ENCODE measurements at regions not wholly inside any gene's neighbourhood (a gene's known extent, or its start where the extent isn't known, plus 50 kb on each side); places are given as distances from the start of the nearest gene placed in this dataset.
A peak's percentile ranks its signal among the peaks of the same experiment; 100 is the strongest.

- Histone ChIP-seq H3K36me3 (ENCODE audit: control insufficient read depth, insufficient read depth, low read length) (no peaks in the 10 kb centered on the region), H3K4me1 (ENCODE audit: control insufficient read depth, insufficient read depth, low read length) (peaks cover 7% of the 10 kb centered on the region), H3K27me3 (ENCODE audit: control insufficient read depth, insufficient read depth, low read length) (no peaks in the 10 kb centered on the region), H3K9me3 (ENCODE audit: control insufficient read depth, low read depth, low read length) (no peaks in the 10 kb centered on the region), H3K27ac (ENCODE audit: low read length) (no peak overlapping the region), H3K4me3 (ENCODE audit: low read length) (no peak overlapping the region)
- no peak for DNase-seq
- no CpG with 5 or more reads among the region's 2 CpGs for WGBS (ENCODE audit: insufficient coverage, low lambda C conversion rate)
Measured at GRCh38 chrX:38988301-38988700, 187.0 kb downstream of the MID1IP1 start.

- Histone ChIP-seq H3K36me3 (ENCODE audit: control insufficient read depth, insufficient read depth, low read length) (no peaks in the 10 kb centered on the region), H3K4me1 (ENCODE audit: control insufficient read depth, insufficient read depth, low read length) (peaks cover 7% of the 10 kb centered on the region), H3K27me3 (ENCODE audit: control insufficient read depth, insufficient read depth, low read length) (no peaks in the 10 kb centered on the region), H3K27ac (ENCODE audit: low read length) (no peak overlapping the region), H3K4me3 (ENCODE audit: low read length) (no peak overlapping the region), H3K9me3 (ENCODE audit: control insufficient read depth, low read depth, low read length) (no peaks in the 10 kb centered on the region)
- WGBS (ENCODE audit: insufficient coverage, low lambda C conversion rate): no CpG with 5 or more reads among the region's 1 CpG
- no peak for DNase-seq
Measured at GRCh38 chrX:38989076-38989475, 187.8 kb downstream of the MID1IP1 start.

- H3K27ac ChIP-seq (ENCODE audit: low read length): no peak overlapping the region
- H3K9me3 ChIP-seq (ENCODE audit: control insufficient read depth, low read depth, low read length): no peaks in the 10 kb centered on the region
- no CpG with 5 or more reads among the region's 3 CpGs for WGBS (ENCODE audit: insufficient coverage, low lambda C conversion rate)
- no peaks in the 10 kb centered on the region for H3K27me3 ChIP-seq (ENCODE audit: control insufficient read depth, insufficient read depth, low read length)
- H3K4me3 ChIP-seq (ENCODE audit: low read length): no peak overlapping the region
- H3K36me3 ChIP-seq (ENCODE audit: control insufficient read depth, insufficient read depth, low read length): no peaks in the 10 kb centered on the region
- DNase-seq: no peak
- peaks cover under 1% of the 10 kb centered on the region for H3K4me1 ChIP-seq (ENCODE audit: control insufficient read depth, insufficient read depth, low read length)
Measured at GRCh38 chrX:38991656-38992440, 190.6 kb downstream of the MID1IP1 start.

GRCh38 chrX:38992441-38993096 is 191.3 kb downstream of the MID1IP1 start:
- Histone ChIP-seq H3K4me3 (ENCODE audit: low read length) (no peak overlapping the region), H3K4me1 (ENCODE audit: control insufficient read depth, insufficient read depth, low read length) (no peaks in the 10 kb centered on the region), H3K9me3 (ENCODE audit: control insufficient read depth, low read depth, low read length) (no peaks in the 10 kb centered on the region), H3K27me3 (ENCODE audit: control insufficient read depth, insufficient read depth, low read length) (no peaks in the 10 kb centered on the region), H3K36me3 (ENCODE audit: control insufficient read depth, insufficient read depth, low read length) (no peaks in the 10 kb centered on the region), H3K27ac (ENCODE audit: low read length) (no peak overlapping the region)
- no peak for DNase-seq
- no CpG with 5 or more reads among the region's 12 CpGs for WGBS (ENCODE audit: insufficient coverage, low lambda C conversion rate)

- no peaks in the 10 kb centered on the region for H3K9me3 ChIP-seq (ENCODE audit: control insufficient read depth, low read depth, low read length)
- WGBS (ENCODE audit: insufficient coverage, low lambda C conversion rate): no CpG with 5 or more reads among the region's 1 CpG
Measured at GRCh38 chrX:38993500-38993899, 192.2 kb downstream of the MID1IP1 start.

GRCh38 chrX:38999099-38999498 is 197.8 kb downstream of the MID1IP1 start:
- no CpG with 5 or more reads among the region's 2 CpGs for WGBS (ENCODE audit: insufficient coverage, low lambda C conversion rate)
- H3K27ac ChIP-seq (ENCODE audit: low read length): no peak overlapping the region
- DNase-seq: no peak

More at GRCh38 chrX:38993500-38993899, 192.2 kb downstream of the MID1IP1 start:
- Histone ChIP-seq H3K27me3 (ENCODE audit: control insufficient read depth, insufficient read depth, low read length) (no peaks in the 10 kb centered on the region), H3K4me1 (ENCODE audit: control insufficient read depth, insufficient read depth, low read length) (no peaks in the 10 kb centered on the region), H3K36me3 (ENCODE audit: control insufficient read depth, insufficient read depth, low read length) (no peaks in the 10 kb centered on the region), H3K4me3 (ENCODE audit: low read length) (no peak overlapping the region), H3K27ac (ENCODE audit: low read length) (no peak overlapping the region)
- DNase-seq: no peak

GRCh38 chrX:38999967-39000745 is 198.9 kb downstream of the MID1IP1 start:
- Histone ChIP-seq H3K4me3 (ENCODE audit: low read length) (no peak overlapping the region), H3K27me3 (ENCODE audit: control insufficient read depth, insufficient read depth, low read length) (no peaks in the 10 kb centered on the region), H3K4me1 (ENCODE audit: control insufficient read depth, insufficient read depth, low read length) (peaks cover 5% of the 10 kb centered on the region), H3K9me3 (ENCODE audit: control insufficient read depth, low read depth, low read length) (no peaks in the 10 kb centered on the region), H3K27ac (ENCODE audit: low read length) (no peak overlapping the region), H3K36me3 (ENCODE audit: control insufficient read depth, insufficient read depth, low read length) (no peaks in the 10 kb centered on the region)
- no CpG with 5 or more reads among the region's 2 CpGs for WGBS (ENCODE audit: insufficient coverage, low lambda C conversion rate)
- DNase-seq: no peak

More at GRCh38 chrX:38999099-38999498, 197.8 kb downstream of the MID1IP1 start:
- Histone ChIP-seq H3K36me3 (ENCODE audit: control insufficient read depth, insufficient read depth, low read length) (no peaks in the 10 kb centered on the region), H3K9me3 (ENCODE audit: control insufficient read depth, low read depth, low read length) (no peaks in the 10 kb centered on the region), H3K4me3 (ENCODE audit: low read length) (no peak overlapping the region), H3K4me1 (ENCODE audit: control insufficient read depth, insufficient read depth, low read length) (no peaks in the 10 kb centered on the region), H3K27me3 (ENCODE audit: control insufficient read depth, insufficient read depth, low read length) (no peaks in the 10 kb centered on the region)

- Histone ChIP-seq H3K27me3 (ENCODE audit: control insufficient read depth, insufficient read depth, low read length) (no peaks in the 10 kb centered on the region), H3K36me3 (ENCODE audit: control insufficient read depth, insufficient read depth, low read length) (no peaks in the 10 kb centered on the region), H3K9me3 (ENCODE audit: control insufficient read depth, low read depth, low read length) (no peaks in the 10 kb centered on the region), H3K4me1 (ENCODE audit: control insufficient read depth, insufficient read depth, low read length) (peaks cover 8% of the 10 kb centered on the region), H3K4me3 (ENCODE audit: low read length) (no peak overlapping the region), H3K27ac (ENCODE audit: low read length) (no peak overlapping the region)
- no CpG with 5 or more reads among the region's 1 CpG for WGBS (ENCODE audit: insufficient coverage, low lambda C conversion rate)
- DNase-seq: no peak
Measured at GRCh38 chrX:39000802-39001201, 199.5 kb downstream of the MID1IP1 start.

GRCh38 chrX:39002466-39002865 is 201.2 kb downstream of the MID1IP1 start:
- Histone ChIP-seq H3K36me3 (ENCODE audit: control insufficient read depth, insufficient read depth, low read length) (no peaks in the 10 kb centered on the region), H3K4me1 (ENCODE audit: control insufficient read depth, insufficient read depth, low read length) (peaks cover 8% of the 10 kb centered on the region), H3K4me3 (ENCODE audit: low read length) (no peak overlapping the region), H3K27me3 (ENCODE audit: control insufficient read depth, insufficient read depth, low read length) (no peaks in the 10 kb centered on the region), H3K9me3 (ENCODE audit: control insufficient read depth, low read depth, low read length) (no peaks in the 10 kb centered on the region), H3K27ac (ENCODE audit: low read length) (no peak overlapping the region)
- no CpG with 5 or more reads among the region's 1 CpG for WGBS (ENCODE audit: insufficient coverage, low lambda C conversion rate)
- no peak for DNase-seq

- Histone ChIP-seq H3K9me3 (ENCODE audit: control insufficient read depth, low read depth, low read length) (no peaks in the 10 kb centered on the region), H3K4me3 (ENCODE audit: low read length) (no peak overlapping the region), H3K36me3 (ENCODE audit: control insufficient read depth, insufficient read depth, low read length) (no peaks in the 10 kb centered on the region), H3K27ac (ENCODE audit: low read length) (no peak overlapping the region), H3K27me3 (ENCODE audit: control insufficient read depth, insufficient read depth, low read length) (no peaks in the 10 kb centered on the region), H3K4me1 (ENCODE audit: control insufficient read depth, insufficient read depth, low read length) (peaks cover 33% of the 10 kb centered on the region)
- peak in 1 of 2 donors; percentile 49 for DNase-seq
- no CpG with 5 or more reads among the region's 4 CpGs for WGBS (ENCODE audit: insufficient coverage, low lambda C conversion rate)
Measured at GRCh38 chrX:39008549-39008948, 207.3 kb downstream of the MID1IP1 start.
